ENCODE measurements at regions not wholly inside any gene's neighbourhood (a gene's known extent, or its start where the extent isn't known, plus 50 kb on each side); places are given as distances from the start of the nearest gene placed in this dataset.

DNA sequence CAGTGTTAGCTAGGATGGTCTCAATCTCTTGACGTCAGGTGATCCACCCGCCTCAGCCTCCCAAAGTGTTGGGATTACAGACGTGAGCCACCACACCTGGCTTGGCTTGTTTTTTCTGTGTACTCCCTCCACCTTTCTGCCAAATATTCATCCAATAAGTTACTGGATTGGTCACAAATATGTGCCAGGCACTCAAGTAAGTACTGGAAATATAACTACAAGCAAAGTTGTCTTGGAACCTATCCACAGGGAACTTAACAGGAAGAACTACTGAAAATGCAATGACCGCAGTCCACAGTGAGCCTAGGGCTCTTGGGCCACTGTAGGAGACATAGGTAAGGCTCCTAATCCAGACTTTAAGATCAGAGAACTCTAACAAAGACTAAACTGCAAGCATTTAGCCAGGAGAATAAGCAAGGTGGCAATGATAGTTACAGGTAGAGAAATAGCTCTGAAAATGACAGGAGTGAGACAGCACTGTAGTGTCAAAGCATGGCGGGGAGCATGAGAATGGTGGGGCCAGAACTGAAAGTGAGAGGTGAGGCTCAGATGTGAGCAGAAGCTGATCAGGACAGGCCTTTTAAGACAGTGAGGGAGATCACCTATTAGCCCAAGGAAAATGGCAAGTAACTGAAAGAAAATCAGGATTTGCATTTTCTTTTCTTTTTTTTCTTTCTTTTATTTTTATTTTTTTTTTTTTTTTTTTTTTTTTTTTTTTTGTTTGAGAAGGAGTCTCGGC lies 252.1 kb downstream of the RBM43 start:
- ChIA-PET CTCF (no interaction called here), POLR2A (no interaction called here)
- no peak overlapping the region for H3K4me3 ChIP-seq (replicated peaks in 1 of 3; ENCODE audit: insufficient read depth in 1 of 3, low read depth in 1 of 3, low read length in 3 of 3)
- no peaks in the 10 kb centered on the region for H3K9me1 ChIP-seq (replicated peaks; ENCODE audit: control insufficient read depth, extremely low read depth, insufficient read depth, low read length)
- FAIRE-seq (peak; percentile 76), DNase-seq (ENCODE audit: low read depth, low spot score) (no peak)
- no peaks in the 10 kb centered on the region for H3K36me3 ChIP-seq (ENCODE audit: control insufficient read depth in 2 of 2, extremely low read depth in 1 of 2, insufficient read depth in 2 of 2, low read length in 2 of 2)
- no peaks in the 10 kb centered on the region for H4K20me1 ChIP-seq (replicated peaks; ENCODE audit: control insufficient read depth, extremely low read depth, insufficient read depth, low read length)
- H3K27me3 ChIP-seq (ENCODE audit: control insufficient read depth in 2 of 2, insufficient read depth in 2 of 2, low read length in 2 of 2): no peaks in the 10 kb centered on the region
- no peak overlapping the region for H2AFZ ChIP-seq (ENCODE audit: low read depth, low read length)
- H3K79me2 ChIP-seq (ENCODE audit: control insufficient read depth, insufficient read depth, low read length): no peaks in the 10 kb centered on the region
- no peak overlapping the region for H3K27ac ChIP-seq (ENCODE audit: insufficient read depth, low read depth, low read length)
- H3K4me1 ChIP-seq (ENCODE audit: control insufficient read depth, extremely low read depth, insufficient read depth, low read length): no peaks in the 10 kb centered on the region
- no peak for TF ChIP-seq MYC (IDR thresholded peaks at IDR 0.05; ENCODE audit: low read depth, low read length)
- no peak for TF ChIP-seq FOS (IDR thresholded peaks at IDR 0.05; ENCODE audit: borderline replicate concordance, insufficient read depth, low read length)
- no peak for TF ChIP-seq POLR2A (IDR thresholded peaks at IDR 0.05; ENCODE audit: low read depth, low read length)
- no peak for TF ChIP-seq JUN (IDR thresholded peaks at IDR 0.05; ENCODE audit: borderline replicate concordance, insufficient read depth, insufficient read length, low read depth)
- TF ChIP-seq EZH2 (IDR thresholded peaks at IDR 0.05; ENCODE audit: borderline replicate concordance, low read depth, low read length, severe bottlenecking): no peak
- no peak for TF ChIP-seq GATA2 (IDR thresholded peaks at IDR 0.05; ENCODE audit: insufficient read depth, insufficient read length, low read depth, low read length)
- dilution Hi-C loops (cut with MboI; ENCODE audit: extremely low pct_ligation_motif_present, low sequenced_read_pairs): no loop called here
- no TSS peak for BruUV-seq (replicated peaks)
- no peak overlapping the region for H3K4me2 ChIP-seq (ENCODE audit: insufficient read depth, low read length)
- no peaks in the 10 kb centered on the region for H3K9me3 ChIP-seq (replicated peaks; ENCODE audit: control insufficient read depth, insufficient read depth, low read length)
- no peak overlapping the region for H3K9ac ChIP-seq (replicated peaks; ENCODE audit: extremely low read depth, insufficient read depth, low read length)
- intact Hi-C loops (cut with micrococcal nuclease): loop anchor here (10.0 kb wide), 1 partner anchor 295 kb away; no protein-coding TSS in a partner anchor

DNA sequence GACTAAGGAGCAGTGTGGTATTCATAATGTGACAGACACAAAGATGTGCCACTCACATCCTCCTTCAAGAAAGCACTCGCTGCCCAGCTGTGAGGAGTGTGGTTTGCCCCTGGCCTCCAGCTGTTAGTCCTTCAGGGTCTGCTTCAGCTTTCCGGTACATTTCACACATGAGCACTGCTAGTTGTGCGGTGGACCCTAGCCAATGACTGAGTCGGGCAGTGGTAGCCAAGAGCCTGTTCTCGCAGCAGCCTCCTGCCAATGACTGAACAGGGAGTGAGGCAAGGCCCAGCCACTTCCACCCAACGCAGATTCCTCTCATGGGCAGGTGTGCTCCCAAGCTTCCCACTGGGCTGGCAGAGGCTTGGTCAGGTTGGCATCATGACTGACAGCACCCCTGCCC lies 254.3 kb downstream of the RBM43 start:
- Histone ChIP-seq H3K36me3 (ENCODE audit: control insufficient read depth in 2 of 2, extremely low read depth in 1 of 2, insufficient read depth in 2 of 2, low read length in 2 of 2) (no peaks in the 10 kb centered on the region), H3K9ac (replicated peaks; ENCODE audit: extremely low read depth, insufficient read depth, low read length) (no peak overlapping the region), H3K4me3 (replicated peaks in 1 of 3; ENCODE audit: insufficient read depth in 1 of 3, low read depth in 1 of 3, low read length in 3 of 3) (no peak overlapping the region), H3K27ac (ENCODE audit: insufficient read depth, low read depth, low read length) (no peak overlapping the region), H3K4me1 (ENCODE audit: control insufficient read depth, extremely low read depth, insufficient read depth, low read length) (no peaks in the 10 kb centered on the region), H3K79me2 (ENCODE audit: control insufficient read depth, insufficient read depth, low read length) (no peaks in the 10 kb centered on the region), H4K20me1 (replicated peaks; ENCODE audit: control insufficient read depth, extremely low read depth, insufficient read depth, low read length) (no peaks in the 10 kb centered on the region), H3K4me2 (ENCODE audit: insufficient read depth, low read length) (no peak overlapping the region), H2AFZ (ENCODE audit: low read depth, low read length) (no peak overlapping the region), H3K27me3 (ENCODE audit: control insufficient read depth in 2 of 2, insufficient read depth in 2 of 2, low read length in 2 of 2) (no peaks in the 10 kb centered on the region), H3K9me1 (replicated peaks; ENCODE audit: control insufficient read depth, extremely low read depth, insufficient read depth, low read length) (no peaks in the 10 kb centered on the region), H3K9me3 (replicated peaks; ENCODE audit: control insufficient read depth, insufficient read depth, low read length) (no peaks in the 10 kb centered on the region)
- DNase-seq (ENCODE audit: low read depth, low spot score): no peak
- no TSS peak for BruUV-seq (replicated peaks)
- intact Hi-C loops (cut with micrococcal nuclease): loop anchor here (10.0 kb wide), 1 partner anchor 293 kb away; no protein-coding TSS in a partner anchor
- TF ChIP-seq, protein P1, sequence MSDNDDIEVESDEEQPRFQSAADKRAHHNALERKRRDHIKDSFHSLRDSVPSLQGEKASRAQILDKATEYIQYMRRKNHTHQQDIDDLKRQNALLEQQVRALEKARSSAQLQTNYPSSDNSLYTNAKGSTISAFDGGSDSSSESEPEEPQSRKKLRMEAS (IDR thresholded peaks at IDR 0.05; ENCODE audit: insufficient read depth, insufficient read length): no peak
- TF ChIP-seq JUN (IDR thresholded peaks at IDR 0.05; ENCODE audit: borderline replicate concordance, insufficient read depth, insufficient read length, low read depth) (no peak), FOS (IDR thresholded peaks at IDR 0.05; ENCODE audit: borderline replicate concordance, insufficient read depth, low read length) (no peak), POLR2A (IDR thresholded peaks at IDR 0.05; ENCODE audit: low read depth, low read length) (no peak), POLR2AphosphoS5 (IDR thresholded peaks at IDR 0.05; ENCODE audit: insufficient read depth, low read depth, low read length) (no peak), MYC (IDR thresholded peaks at IDR 0.05; ENCODE audit: low read depth, low read length) (no peak), EZH2 (IDR thresholded peaks at IDR 0.05; ENCODE audit: borderline replicate concordance, low read depth, low read length, severe bottlenecking) (no peak), GATA2 (IDR thresholded peaks at IDR 0.05; ENCODE audit: insufficient read depth, insufficient read length, low read depth, low read length) (no peak)
- TF ChIP-seq, protein P2, sequence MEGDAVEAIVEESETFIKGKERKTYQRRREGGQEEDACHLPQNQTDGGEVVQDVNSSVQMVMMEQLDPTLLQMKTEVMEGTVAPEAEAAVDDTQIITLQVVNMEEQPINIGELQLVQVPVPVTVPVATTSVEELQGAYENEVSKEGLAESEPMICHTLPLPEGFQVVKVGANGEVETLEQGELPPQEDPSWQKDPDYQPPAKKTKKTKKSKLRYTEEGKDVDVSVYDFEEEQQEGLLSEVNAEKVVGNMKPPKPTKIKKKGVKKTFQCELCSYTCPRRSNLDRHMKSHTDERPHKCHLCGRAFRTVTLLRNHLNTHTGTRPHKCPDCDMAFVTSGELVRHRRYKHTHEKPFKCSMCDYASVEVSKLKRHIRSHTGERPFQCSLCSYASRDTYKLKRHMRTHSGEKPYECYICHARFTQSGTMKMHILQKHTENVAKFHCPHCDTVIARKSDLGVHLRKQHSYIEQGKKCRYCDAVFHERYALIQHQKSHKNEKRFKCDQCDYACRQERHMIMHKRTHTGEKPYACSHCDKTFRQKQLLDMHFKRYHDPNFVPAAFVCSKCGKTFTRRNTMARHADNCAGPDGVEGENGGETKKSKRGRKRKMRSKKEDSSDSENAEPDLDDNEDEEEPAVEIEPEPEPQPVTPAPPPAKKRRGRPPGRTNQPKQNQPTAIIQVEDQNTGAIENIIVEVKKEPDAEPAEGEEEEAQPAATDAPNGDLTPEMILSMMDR (IDR thresholded peaks at IDR 0.05; ENCODE audit: extremely low read depth in 1 of 2, insufficient read depth in 1 of 2, low read depth in 1 of 2, low read length in 2 of 2): no peak
- POLR2A ChIA-PET: no interaction called here
- CTCF ChIA-PET: no interaction called here
- no peak for FAIRE-seq
- dilution Hi-C loops (cut with MboI; ENCODE audit: extremely low pct_ligation_motif_present, low sequenced_read_pairs): no loop called here

All from endothelial cell of umbilical vein (primary cell).